Kidney (tissue), 13 donors: ENCODE measurements at regions not wholly inside any gene's neighbourhood (a gene's known extent, or its start where the extent isn't known, plus 50 kb on each side); places are given as distances from the start of the nearest gene placed in this dataset.

ENCODE experiments used
- DNase-seq, 5 donors: peaks; one replicate each; pipeline ENCODE4 v3.0.0-alpha.2; 2013 to 2020
- FAIRE-seq: peaks from 2 replicates; lab custom pipeline; 2012; peaks lifted over from hg19 to GRCh38; lab: Jason Lieb, UNC
- H3K27ac ChIP-seq, 2 donors: one replicate each; pipeline ENCODE4 v1.7.0; 2013; ENCODE audit warnings: low read depth in 2 of 2, low read length in 2 of 2, inconsistent platforms in 1 of 2
- H3K27me3 ChIP-seq: one replicate; pipeline ENCODE4 v1.7.1; 2013; ENCODE audit warnings: low read length, inconsistent platforms; ENCODE audit not compliant: control insufficient read depth, insufficient read depth
- H3K36me3 ChIP-seq, 3 donors: one replicate each; pipeline versions ENCODE4 v1.7.0 to v1.7.1; 2013; ENCODE audit warnings: low read length in 3 of 3, control low read depth in 1 of 3, inconsistent platforms in 1 of 3; ENCODE audit not compliant: insufficient read depth in 3 of 3, control insufficient read depth in 2 of 3
- H3K4me1 ChIP-seq, 3 donors: one replicate each; pipeline versions ENCODE4 v1.7.0 to v1.7.1; 2013; ENCODE audit warnings: low read length in 3 of 3, inconsistent platforms in 1 of 3, low read depth in 1 of 3; ENCODE audit not compliant: control insufficient read depth in 2 of 3, insufficient read depth in 2 of 3
- H3K4me3 ChIP-seq, 3 donors: one replicate each; pipeline versions ENCODE4 v1.7.0 to v1.8.1; 2013; ENCODE audit warnings: low read length in 3 of 3, control low read depth in 1 of 3, inconsistent platforms in 1 of 3
- H3K9ac ChIP-seq, 3 donors: one replicate each; pipeline versions ENCODE4 v1.7.0 to v1.7.1; 2013; ENCODE audit warnings: low read length in 3 of 3, control low read depth in 1 of 3, inconsistent platforms in 1 of 3
- H3K9me3 ChIP-seq, 3 donors: one replicate each; pipeline versions ENCODE4 v1.7.0 to v1.7.1; 2013; ENCODE audit warnings: low read length in 3 of 3, control low read depth in 1 of 3, inconsistent platforms in 1 of 3; ENCODE audit not compliant: control insufficient read depth in 2 of 3, insufficient read depth in 1 of 3
- CTCF ChIP-seq: IDR thresholded peaks from 3 replicates; pipeline ENCODE4 v1.5.1; 2012; ENCODE audit warnings: mild to moderate bottlenecking, moderate library complexity, borderline replicate concordance; ENCODE audit not compliant: insufficient read depth; ENCODE audit errors: extremely low read depth
- intact Hi-C: fragments of 100-400 bp; cut with DNase I; formaldehyde crosslinking; loops from one replicate; pipeline ENCODE4 v1.11.1; 2022
- donor health status: control.
- donor health status: control.
- donor health status: control.
- donor health status: control.
- donor health status: control.
- donor health status: DM: yes; HTN: yes; CAD: no.
- donor health status: Normal renal cell carcinoma (clear cell type).

DNA sequence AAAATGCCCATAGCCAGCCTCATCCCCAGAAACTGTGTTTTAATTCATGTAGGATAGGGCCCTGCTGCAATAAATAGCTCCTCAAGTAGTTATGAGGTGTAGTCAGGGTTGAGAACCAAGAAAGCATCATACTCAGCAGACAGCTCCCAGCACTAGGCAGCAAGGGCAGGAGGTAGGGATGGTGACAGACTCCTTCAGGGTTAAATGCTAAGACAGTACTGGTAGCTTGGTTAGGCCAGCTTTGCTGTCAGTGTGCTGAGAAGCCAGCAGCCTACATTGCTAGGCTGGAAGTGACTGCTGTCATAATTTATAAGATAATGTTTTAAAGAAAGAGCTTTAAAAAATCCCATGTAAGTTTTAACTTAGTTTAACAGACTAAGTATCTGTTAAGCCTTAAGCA lies 113.9 kb upstream of the IMMP2L start:
- no peak for DNase-seq
- TF ChIP-seq CTCF = no peak
- Histone ChIP-seq H3K4me1 (no peaks in the 10 kb centered on the region), H3K9ac (no peak overlapping the region), H3K36me3 (no peaks in the 10 kb centered on the region), H3K9me3 (no peaks in the 10 kb centered on the region), H3K27me3 (no peaks in the 10 kb centered on the region), H3K27ac (no peak overlapping the region), H3K4me3 (no peak overlapping the region)
- intact Hi-C loops = no loop called here
- FAIRE-seq = no peak

DNA sequence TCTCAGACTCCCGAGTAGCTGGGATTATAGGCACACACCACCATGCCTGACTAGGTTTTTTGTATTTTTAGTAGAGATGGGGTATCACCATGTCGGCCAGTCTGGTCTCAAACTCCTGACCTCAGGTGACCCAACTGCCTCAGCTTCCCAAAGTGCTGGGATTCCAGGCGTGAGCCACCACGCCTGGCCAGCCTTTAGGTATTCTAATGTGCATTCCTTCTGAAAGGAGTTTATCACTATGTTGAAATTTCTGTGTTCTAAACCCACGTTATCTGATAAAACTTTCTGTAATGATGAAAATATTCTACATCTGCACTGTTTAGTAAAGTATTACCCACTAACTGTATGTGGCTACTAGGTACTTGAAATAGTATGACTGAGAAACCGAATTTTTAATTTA lies 110.6 kb upstream of the IMMP2L start:
- intact Hi-C loops = no loop called here
- Histone ChIP-seq H3K4me1 (no peaks in the 10 kb centered on the region), H3K4me3 (no peak overlapping the region), H3K9ac (no peak overlapping the region), H3K27ac (no peak overlapping the region), H3K27me3 (no peaks in the 10 kb centered on the region), H3K36me3 (no peaks in the 10 kb centered on the region), H3K9me3 (no peaks in the 10 kb centered on the region)
- DNase-seq (no peak), FAIRE-seq (no peak)
- no peak for TF ChIP-seq CTCF

DNA sequence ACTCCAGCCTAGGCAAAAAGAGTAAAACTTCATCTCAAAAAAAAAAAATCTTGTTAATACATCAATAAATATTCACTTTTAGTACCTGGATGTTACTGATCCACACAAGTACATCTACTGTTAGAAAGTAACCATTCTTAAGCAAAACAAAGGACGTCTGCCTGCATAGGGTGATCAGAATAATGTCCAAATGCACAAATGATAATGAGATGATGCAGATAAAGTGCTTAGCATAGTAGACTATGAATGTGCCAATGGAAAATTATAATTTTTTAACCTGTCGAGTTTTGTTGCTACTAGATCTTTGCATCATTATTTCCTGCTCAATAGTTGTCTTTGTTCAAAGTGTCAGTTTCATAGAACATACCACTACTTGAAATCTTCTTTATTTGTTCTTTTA lies 109.6 kb upstream of the IMMP2L start:
- no peak for FAIRE-seq

More for the DNA sequence above, 109.6 kb upstream of the IMMP2L start:
- TF ChIP-seq CTCF = no peak
- no peak for DNase-seq
- no peaks in the 10 kb centered on the region for H3K9me3 ChIP-seq
- no peaks in the 10 kb centered on the region for H3K4me1 ChIP-seq
- no peak overlapping the region for H3K27ac ChIP-seq
- H3K36me3 ChIP-seq = no peaks in the 10 kb centered on the region
- no peak overlapping the region for H3K9ac ChIP-seq
- no peak overlapping the region for H3K4me3 ChIP-seq
- no peaks in the 10 kb centered on the region for H3K27me3 ChIP-seq
- intact Hi-C loops = no loop called here
